HG03342 (cell line): ENCODE measurements at regions not wholly inside any gene's neighbourhood (a gene's known extent, or its start where the extent isn't known, plus 50 kb on each side); places are given as distances from the start of the nearest gene placed in this dataset.

Experiments
- ATAC-seq: cut with Tn5 transposase; IDR thresholded peaks from one replicate; pipeline ENCODE4 v1.9.1; 2021; ENCODE audit warnings: mild to moderate bottlenecking, moderate library complexity; ENCODE audit not compliant: unreplicated experiment

- ATAC-seq: no peak
Observed at GRCh38 chr20:6942266-6942665, 174.8 kb downstream of the BMP2 start.

DNA sequence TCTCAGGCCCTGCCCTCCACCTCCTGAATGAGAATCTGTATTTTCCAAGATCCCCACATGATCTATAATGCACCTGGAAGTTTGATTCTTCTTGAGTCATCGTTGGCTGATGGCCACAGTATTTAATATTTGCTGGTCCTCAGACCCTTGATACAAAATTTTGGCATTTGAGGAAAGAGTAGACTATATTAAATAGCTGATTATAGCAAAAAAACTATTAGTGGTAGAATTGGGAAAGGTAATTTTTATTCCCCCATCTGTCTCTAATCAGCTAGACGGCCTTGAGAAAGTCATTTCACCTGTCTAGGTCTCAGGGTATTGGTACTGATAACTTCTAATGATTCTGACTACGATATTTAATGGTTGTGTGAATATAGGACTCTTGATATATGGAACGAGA, 176.8 kb downstream of the BMP2 start:
- ATAC-seq: no peak

DNA sequence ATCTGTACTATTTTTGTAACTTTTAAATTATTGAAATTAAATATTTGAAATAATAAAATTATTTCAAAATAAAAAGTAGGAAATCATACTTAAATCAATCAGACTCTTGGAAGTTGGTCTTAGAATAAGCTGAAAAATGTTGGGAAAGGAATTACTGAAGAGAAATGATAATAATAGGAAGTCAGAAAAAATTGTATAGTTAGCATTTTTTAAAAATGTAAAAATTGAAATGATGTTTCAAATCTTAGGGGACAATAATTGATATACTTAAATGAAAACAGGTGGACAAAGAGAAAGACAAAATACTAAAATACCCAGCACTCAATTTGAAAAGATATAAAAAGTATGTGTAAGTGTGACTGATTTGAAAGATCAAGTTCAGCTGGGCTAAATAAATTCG, 186.1 kb downstream of the BMP2 start:
- ATAC-seq: no peak

DNA sequence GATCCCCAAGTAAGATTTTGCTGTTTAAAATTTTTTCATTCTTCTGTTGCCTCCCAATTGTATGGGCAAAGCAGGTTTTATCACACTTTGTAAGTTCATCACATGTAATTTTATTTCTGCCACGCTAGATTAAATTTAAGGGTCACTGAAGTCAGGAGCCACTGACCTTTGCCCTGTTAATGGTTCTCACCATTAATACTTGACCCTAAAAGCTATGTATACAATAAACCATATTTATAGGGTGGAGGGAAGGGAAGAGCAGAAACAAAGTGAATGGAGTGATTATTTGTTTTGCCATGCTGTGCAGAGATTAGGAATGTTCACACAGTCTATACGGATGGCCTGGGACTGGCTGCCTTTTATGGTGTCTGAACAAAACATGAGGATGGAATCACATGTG, 186.7 kb downstream of the BMP2 start:
- no peak for ATAC-seq

DNA sequence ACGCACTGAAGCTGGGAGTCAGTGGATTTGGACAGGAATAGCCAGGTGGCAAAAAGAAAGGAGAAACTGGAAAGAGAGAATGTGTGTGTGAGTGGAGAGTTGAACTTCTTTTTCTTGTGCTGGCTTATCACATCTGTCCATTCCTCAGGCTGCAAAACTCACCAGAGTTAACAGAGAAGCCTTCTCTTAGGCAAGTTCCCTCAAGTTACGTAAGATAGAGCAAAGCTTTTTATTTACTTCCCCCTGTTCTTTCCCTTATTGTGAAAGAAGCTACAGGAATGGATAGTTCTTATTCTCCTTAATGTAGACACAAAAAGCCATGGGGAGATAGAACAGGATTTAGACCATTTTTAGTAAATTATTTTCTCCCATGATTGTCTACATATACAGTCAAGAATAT, 188.6 kb downstream of the BMP2 start:
- no peak for ATAC-seq

DNA sequence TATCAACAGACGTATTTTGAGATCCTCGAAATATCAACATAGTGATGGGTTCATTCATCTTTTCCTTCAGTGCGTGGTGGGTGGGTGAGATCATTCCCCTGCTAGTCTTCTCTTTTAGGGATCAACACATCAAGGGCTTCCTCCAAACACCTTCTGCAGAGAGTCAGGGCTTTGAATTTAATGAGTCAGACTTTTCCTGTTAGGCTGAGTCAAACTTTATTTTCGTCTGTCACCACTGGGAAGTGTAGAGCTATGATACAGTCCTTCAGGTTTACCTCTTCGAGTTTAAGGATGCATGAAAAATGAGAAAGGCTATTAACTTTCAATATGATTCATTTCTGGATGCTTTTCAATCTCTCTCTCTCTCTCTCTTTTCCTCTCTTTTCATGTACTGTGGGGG, 189.1 kb downstream of the BMP2 start:
- no peak for ATAC-seq

DNA sequence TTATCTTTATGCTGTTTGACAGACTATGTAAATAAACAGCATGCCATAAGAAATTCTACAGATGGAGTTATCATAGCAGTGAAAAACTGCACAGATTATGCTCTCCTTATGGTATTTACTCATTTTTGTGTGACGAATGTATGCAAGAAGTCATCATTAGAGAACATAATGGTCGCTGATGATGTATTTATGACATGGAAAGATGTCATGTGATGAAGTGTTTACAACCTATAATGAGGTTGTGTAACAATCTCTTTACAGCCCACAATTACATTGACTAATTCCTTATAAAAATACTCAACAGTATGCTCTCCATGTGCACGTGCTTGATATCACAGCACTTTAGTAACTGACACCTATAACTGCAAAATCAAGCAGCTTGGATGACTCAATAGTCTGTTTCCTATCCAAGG, 192.4 kb downstream of the BMP2 start:
- no peak for ATAC-seq

DNA sequence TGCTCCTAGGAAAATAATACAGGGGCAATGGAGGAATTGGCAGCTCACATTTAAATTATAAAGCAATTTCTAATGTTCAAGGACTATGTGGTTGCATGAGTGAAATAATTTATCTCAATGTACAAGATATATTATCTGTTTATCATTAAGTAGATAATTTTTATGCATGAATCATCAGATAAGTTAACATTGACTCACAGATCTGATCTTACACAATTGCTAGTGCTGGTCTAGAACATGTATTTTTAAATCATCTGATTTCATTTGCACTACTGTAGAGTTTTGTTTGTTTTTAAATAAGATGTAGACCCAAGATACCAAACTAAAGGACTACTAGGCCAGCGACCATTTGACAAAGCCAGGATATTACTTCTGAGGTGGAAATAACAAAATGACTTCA, 199.2 kb downstream of the BMP2 start:
- no peak for ATAC-seq

DNA sequence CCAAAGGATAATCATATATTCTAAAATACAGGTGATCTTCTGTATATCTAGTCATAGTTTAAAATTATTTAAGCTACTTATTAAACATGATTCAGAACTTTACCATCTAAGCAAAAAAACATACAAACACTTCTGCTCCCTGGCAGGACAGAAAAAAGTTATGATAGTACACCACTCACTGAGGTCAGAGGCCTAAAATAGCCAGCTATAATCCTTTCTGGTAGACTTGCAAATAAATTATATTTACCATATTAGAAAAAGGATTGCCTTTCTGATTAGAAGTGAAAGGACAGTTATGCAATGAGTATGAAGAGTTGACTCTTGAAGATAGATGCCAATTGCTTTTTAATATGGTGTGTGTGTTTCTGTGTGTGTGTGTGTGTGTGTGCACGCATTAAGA, 207.4 kb downstream of the BMP2 start:
- no peak for ATAC-seq

DNA sequence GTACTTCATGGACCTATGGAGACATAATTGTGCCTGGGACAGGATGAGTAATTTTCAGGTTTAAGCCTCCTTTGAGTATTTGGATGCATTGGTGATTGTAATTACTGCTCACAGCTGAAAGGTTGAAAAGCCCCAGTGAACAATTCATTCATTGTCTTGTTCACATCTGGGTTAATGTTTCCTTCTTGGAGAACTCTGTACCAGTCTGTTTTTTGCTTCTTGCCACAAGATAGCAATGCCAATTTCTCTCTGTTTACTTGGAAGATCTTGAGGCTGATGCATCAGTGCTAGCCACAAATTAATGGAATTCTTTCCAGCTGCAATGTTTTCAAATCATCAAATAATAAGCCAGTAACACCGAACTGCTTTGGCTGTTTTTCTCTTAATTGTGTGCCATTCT, 207.8 kb downstream of the BMP2 start:
- ATAC-seq: no peak

DNA sequence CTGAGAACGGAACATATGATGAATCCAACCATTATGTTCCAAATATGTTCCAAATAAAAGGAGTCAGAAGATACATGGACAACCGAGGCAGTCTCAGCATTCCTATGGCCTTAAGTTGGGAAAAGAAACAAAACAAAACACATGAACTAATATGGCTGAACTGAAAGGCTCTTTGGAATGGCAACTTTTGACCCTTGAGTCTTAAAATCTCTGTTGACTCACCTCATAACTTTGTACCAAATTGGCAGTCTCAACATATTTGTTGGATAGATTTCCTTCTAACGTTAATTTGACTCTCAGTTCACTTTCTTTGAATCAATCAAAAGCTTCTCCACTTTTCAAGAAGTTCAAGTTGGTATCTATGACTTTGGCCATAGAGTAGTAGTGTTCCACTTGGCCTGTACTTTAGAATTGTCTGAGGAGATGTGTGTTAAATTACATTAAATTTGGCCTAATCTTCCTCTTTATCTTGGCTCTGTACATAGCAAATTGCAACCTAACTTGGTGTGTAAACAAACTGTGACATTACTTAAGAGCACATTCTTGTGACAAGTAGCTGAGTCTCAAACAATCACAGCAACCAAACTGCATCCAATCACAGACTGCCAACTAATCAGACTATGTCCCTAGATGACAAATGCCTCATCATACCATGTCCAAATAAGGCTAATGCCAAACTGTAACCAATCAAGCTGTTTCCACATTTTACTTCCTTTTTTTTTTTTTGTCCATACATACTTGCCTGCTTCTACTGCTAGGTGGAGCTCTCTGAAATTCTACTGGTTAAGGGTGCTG, 208.8 kb downstream of the BMP2 start:
- no peak for ATAC-seq

DNA sequence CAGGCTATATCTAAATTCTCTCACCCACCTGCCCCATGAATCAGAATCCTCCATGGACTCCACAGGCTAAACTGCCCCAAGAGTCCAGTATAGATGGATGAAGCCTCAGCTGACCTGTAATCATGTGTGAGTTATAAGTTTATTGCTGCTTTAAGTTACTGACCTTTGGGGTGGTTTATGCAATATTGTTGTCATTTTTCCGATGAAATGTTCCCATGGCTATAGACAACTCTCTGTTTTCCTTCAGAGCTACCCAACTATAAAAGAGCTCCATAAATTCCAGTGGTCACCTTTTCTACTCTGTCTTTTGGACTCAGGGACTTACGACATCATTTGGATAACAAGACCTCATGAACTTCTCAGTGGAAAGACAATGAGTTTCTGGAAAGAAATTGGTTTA, 212.1 kb downstream of the BMP2 start:
- no peak for ATAC-seq

DNA sequence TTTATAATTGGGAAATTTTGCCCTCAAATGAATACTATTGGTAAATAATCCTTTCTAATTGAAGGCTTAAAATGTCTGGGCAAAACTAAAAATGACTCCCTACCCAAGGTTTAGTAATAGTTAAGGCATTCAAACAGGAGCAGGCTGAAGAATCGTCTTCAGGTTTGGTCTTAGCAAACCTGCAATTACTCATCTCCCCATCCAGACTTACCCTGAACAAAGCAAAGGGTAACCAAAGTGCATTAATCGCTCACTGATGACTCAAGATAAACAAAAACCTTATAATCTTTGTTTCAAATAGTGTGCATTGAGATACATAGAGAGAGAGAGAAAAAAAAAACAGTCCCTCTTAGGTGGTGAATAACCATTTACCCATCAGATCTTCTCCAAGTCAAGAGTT, 225.5 kb downstream of the BMP2 start:
- ATAC-seq: no peak

- no peak for ATAC-seq
Observed at GRCh38 chr20:6993511-6993910, 226.0 kb downstream of the BMP2 start.

GRCh38 chr20:6994452-6994851, 227.0 kb downstream of the BMP2 start:
- no peak for ATAC-seq

- no peak for ATAC-seq
Observed at GRCh38 chr20:6998909-6999308, 231.4 kb downstream of the BMP2 start.

GRCh38 chr20:6999381-6999780, 231.9 kb downstream of the BMP2 start:
- no peak for ATAC-seq

DNA sequence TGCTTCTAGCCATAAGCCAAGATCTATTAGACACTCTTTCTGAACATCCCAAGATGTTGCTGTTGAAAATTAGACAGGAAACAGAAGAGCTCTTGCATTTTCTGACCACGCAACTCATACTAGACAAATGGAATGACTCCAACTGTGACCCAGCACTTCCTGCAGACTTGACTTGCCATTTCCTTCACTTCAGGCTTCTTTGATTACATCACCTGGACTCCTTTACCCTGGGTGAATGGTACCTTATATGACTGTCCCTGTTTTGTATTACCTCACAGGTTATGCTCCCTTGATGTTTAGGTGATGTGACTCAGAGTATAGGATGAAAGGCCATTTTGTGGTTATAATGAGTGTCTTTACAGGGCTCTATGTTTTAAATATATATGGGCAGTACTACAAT, 236.1 kb downstream of the BMP2 start:
- no peak for ATAC-seq

- no peak for ATAC-seq
Observed at GRCh38 chr20:7004801-7005200, 237.3 kb downstream of the BMP2 start.

- ATAC-seq: no peak
Observed at GRCh38 chr20:7010527-7010926, 243.0 kb downstream of the BMP2 start.

DNA sequence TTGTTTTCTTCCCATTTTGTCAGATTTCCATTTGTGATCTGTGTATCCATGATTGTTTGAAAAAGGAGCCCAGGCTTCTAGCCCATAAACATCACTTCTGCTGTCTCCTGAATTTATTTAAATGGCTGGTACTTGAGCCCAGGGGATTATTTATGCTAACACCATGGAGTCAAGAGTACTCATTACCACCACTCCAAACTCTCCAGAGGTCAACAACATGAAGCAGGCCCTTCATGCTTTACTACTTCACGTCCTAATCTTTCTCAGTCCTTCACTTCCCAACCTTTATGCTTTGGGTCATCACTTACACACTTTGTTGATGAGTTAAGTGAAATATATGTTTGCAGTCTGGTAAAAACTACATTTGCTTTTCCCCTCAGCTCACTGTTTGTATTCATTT, 247.8 kb downstream of the BMP2 start:
- no peak for ATAC-seq

GRCh38 chr20:7022597-7022996, 255.1 kb downstream of the BMP2 start:
- ATAC-seq: no peak

GRCh38 chr20:7025635-7026034, 258.1 kb downstream of the BMP2 start:
- no peak for ATAC-seq
